ENCODE measurements at regions not wholly inside any gene's neighbourhood (a gene's known extent, or its start where the extent isn't known, plus 50 kb on each side); places are given as distances from the start of the nearest gene placed in this dataset.

DNA sequence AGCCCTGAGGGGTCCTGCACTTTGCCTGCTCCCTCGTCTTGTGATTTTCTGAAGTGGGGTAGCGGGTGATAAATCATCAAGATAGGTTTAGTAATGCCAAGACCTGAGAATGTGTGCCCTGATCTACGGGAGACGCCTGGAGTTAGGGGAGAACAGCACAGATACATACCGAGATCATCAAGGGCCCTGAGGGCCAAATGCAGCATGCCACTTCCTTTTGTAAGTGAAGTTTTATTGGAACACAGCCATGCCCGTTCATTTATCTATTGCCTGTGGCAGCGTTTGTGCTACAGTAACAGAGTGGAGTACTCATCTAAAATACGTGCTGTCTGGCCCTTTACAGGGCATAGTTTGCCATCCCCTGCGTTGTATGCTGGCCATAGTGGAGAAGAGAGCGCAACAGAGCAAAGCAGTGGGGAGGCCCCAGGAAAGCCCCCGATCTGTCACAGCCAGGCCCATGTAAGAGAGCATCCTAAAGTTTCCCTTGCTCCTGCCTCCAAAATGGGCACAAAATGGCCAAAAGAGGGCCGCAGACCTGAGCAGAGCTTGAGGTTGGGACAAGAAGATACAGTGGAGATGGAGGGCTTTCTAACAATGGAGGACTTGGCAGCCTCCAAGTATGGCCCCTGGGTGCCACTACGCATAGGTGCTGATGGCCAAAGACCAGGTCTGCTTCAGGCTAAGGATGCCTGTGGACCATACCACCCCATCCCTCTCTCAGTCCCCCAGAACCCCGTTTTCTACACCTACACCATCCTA is 167.0 kb downstream of the SMIM20 start:
- CTCF ChIA-PET = interaction anchor here (3.5 kb wide), 1 partner anchor 11 kb away, joined by 35 read pairs; no protein-coding TSS in a partner anchor
- H3K4me1 ChIP-seq (ENCODE audit: control insufficient read depth in 2 of 2, insufficient read depth in 2 of 2, low read length in 2 of 2) = peaks cover under 1 to 4% of the 10 kb centered on the region in 2 donors
- peaks cover 12% of the 10 kb centered on the region for H3K4me1 Mint-ChIP-seq

More for the DNA sequence above, 167.0 kb downstream of the SMIM20 start:
- H3K27ac Mint-ChIP-seq = no peak overlapping the region
- Histone ChIP-seq H3K27ac (ENCODE audit: low read length in 2 of 2) (no peak overlapping the region), H3K4me2 (replicated peaks; ENCODE audit: low read depth, low read length, poor library complexity, severe bottlenecking) (no peak overlapping the region), H3K4me3 (ENCODE audit: control extremely low read depth in 1 of 5, extremely low read depth in 1 of 5, insufficient read depth in 1 of 5, low read depth in 2 of 5, low read length in 4 of 5) (no peak overlapping the region), H3K36me3 (replicated peaks in 1 of 2; ENCODE audit: control extremely low read depth in 1 of 2, control insufficient read depth in 1 of 2, extremely low read depth in 1 of 2, insufficient read depth in 2 of 2, low read length in 1 of 2) (no peaks in the 10 kb centered on the region), H3K27me3 (replicated peaks in 1 of 4; ENCODE audit: control extremely low read depth in 1 of 4, control insufficient read depth in 3 of 4, insufficient read depth in 4 of 4, low read length in 3 of 4) (peaks cover 0 to 10% (median 0%) of the 10 kb centered on the region in 4 experiments), H2AFZ (ENCODE audit: insufficient read depth, low read depth, low read length, poor library complexity, severe bottlenecking) (no peak overlapping the region), H3K9ac (ENCODE audit: low read length) (no peak overlapping the region), H4K20me1 (ENCODE audit: control insufficient read depth, insufficient read depth, low read length, poor library complexity, severe bottlenecking) (no peaks in the 10 kb centered on the region), H3K79me2 (ENCODE audit: control insufficient read depth, insufficient read depth, low read length) (no peaks in the 10 kb centered on the region), H3K9me3 (ENCODE audit: control extremely low read depth in 1 of 3, control insufficient read depth in 2 of 3, insufficient read depth in 1 of 3, low read length in 2 of 3) (no peaks in the 10 kb centered on the region)
- DNase-seq (no peak), ATAC-seq (ENCODE audit: low read depth) (no peak)
- intact Hi-C loops (cut with micrococcal nuclease) = loop anchor here (5.0 kb wide), 2 partner anchors 94 to 931 kb away; no protein-coding TSS in a partner anchor
- no peak overlapping the region for H3K4me3 Mint-ChIP-seq
- POLR2A ChIA-PET = no interaction called here
- TF ChIP-seq, protein P1, sequence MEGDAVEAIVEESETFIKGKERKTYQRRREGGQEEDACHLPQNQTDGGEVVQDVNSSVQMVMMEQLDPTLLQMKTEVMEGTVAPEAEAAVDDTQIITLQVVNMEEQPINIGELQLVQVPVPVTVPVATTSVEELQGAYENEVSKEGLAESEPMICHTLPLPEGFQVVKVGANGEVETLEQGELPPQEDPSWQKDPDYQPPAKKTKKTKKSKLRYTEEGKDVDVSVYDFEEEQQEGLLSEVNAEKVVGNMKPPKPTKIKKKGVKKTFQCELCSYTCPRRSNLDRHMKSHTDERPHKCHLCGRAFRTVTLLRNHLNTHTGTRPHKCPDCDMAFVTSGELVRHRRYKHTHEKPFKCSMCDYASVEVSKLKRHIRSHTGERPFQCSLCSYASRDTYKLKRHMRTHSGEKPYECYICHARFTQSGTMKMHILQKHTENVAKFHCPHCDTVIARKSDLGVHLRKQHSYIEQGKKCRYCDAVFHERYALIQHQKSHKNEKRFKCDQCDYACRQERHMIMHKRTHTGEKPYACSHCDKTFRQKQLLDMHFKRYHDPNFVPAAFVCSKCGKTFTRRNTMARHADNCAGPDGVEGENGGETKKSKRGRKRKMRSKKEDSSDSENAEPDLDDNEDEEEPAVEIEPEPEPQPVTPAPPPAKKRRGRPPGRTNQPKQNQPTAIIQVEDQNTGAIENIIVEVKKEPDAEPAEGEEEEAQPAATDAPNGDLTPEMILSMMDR (IDR thresholded peaks at IDR 0.05) = no peak
- no peak for TF ChIP-seq EZH2 (IDR thresholded peaks at IDR 0.05; ENCODE audit: borderline replicate concordance, insufficient read depth, low read depth, low read length, poor library complexity, severe bottlenecking)
- H3K9me3 Mint-ChIP-seq (ENCODE audit: insufficient read depth) = no peaks in the 10 kb centered on the region
- 68% methylated on average over 11 of the region's 14 CpGs for WGBS (ENCODE audit: insufficient coverage)
- H3K27me3 Mint-ChIP-seq = peaks cover 5% of the 10 kb centered on the region
